NCI-H2107 treated with DMSO at 0.1 percent for 48 hours (cell line): ENCODE measurements at regions not wholly inside any gene's neighbourhood (a gene's known extent, or its start where the extent isn't known, plus 50 kb on each side); places are given as distances from the start of the nearest gene placed in this dataset.

ENCODE experiments used
- DNase-seq: peaks from one replicate; lab custom pipeline; 2025; ENCODE audit not compliant: unreplicated experiment; lab: John Stamatoyannopoulos, UW

DNA sequence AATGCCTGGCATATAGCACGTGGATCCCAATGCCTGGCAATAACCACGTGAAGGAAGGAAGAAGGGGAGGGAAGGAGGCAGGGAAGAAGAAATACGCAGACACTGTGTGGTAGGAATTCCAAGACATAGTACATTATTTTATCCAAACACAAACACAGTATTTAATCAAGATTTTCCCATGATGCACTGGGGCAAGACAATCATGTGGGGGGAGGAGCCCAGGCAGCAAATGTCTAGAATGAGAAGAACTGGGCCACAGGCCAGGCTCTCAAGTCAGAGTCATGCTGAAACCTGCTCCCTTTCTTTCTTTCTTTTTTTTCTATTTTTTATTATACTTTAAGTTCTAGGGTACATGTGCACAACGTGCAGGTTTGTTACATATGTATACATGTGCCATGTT, 717.9 kb downstream of the UQCRFS1 start:
- DNase-seq, result no peak

DNA sequence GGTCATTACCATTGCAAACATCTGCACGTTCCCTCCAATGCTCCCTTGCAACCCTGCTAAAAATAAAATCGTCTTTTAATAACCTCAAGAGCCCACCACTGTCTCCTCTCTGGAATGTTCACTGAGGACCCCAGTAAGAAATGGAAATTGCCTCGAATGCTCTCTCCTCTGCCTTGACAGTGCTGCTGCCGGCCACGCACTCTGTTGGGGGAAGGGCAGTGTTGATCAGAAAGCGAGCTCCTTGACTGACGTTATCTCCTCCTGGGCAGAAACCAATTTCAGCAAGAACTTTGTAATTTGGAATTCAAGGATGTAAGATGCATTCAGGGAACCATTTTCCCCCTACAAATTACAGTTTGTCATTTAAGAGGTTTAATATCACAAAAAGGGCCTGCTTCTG, 718.5 kb downstream of the UQCRFS1 start:
- no peak for DNase-seq

GRCh38 chr19:28493884-28494283, 719.1 kb downstream of the UQCRFS1 start:
- no peak for DNase-seq

DNA sequence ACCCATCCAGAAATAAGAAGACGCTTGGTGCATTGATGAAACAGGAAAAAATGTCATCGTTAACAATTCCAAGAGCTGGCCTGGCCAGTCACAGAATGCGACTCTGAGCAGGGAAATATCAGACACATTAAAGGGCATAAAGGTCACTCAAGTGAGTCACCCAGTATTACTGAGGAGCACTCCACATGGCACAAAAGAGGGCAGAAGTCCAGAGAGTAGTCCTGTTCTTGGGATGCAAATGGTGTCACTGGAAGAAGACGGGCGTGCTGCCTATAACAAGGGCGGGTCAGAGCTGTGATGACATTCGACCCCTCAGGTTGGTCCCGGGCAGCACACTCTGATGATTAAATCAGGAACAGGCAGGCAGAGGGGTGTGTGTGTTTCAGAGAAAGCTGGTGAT, 720.3 kb downstream of the UQCRFS1 start:
- DNase-seq, result no peak

- DNase-seq, result no peak
Observed at GRCh38 chr19:28492201-28492600, 720.8 kb downstream of the UQCRFS1 start.

- DNase-seq, result no peak
Observed at GRCh38 chr19:28489776-28490175, 723.2 kb downstream of the UQCRFS1 start.

DNA sequence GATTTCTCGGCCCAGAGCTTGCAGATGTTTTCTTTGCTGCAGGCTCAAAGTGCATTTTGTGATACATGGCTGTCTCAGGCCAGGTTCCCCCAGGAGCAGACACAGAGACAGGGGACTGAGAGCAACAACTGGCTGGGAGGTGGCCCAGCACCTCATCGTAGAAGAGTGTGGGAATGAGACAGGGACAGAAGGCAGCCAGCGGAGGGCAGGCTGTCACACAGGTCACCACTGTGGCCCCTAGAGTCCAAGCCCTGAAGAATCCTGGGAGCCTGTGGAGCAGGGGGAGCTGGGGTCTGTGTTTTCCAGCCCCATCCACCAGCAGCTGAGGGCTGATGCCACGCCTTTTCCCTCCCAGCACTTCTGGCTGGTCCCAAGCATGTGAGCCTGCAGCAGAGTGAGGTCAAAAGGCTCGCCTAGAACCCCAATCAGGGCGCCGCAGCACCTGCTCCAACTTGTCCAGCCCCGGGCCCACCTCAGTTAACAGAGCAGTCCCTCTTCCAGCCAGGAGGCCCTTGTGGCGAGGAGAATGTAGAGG, 723.8 kb downstream of the UQCRFS1 start:
- no peak for DNase-seq

GRCh38 chr19:28487999-28488398, 725.0 kb downstream of the UQCRFS1 start:
- no peak for DNase-seq

- DNase-seq, result no peak
Observed at GRCh38 chr19:28486926-28487325, 726.0 kb downstream of the UQCRFS1 start.

GRCh38 chr19:28486473-28486872, 726.5 kb downstream of the UQCRFS1 start:
- DNase-seq, result no peak

GRCh38 chr19:28485292-28485691, 727.7 kb downstream of the UQCRFS1 start:
- DNase-seq, result no peak

GRCh38 chr19:28483197-28483596, 729.8 kb downstream of the UQCRFS1 start:
- no peak for DNase-seq

DNA sequence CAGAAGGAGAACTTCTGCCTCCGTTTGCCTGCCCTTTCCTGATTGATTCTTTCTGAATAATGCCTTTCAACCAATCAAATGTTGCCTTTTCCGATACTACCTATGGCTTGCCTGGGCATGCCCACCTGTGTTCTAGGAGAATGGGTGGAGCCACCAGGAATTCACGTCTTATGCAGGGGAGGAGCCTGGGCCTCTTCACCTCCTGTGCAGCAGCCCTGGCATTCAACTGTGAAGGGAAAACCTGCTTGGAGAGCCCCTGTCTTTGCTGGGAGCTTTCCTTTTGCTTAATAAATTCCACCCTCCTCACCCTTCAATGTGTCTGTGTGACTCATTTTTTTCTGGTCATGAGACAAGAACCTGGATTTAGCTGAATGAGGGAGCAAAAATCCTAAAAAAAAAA, 730.7 kb downstream of the UQCRFS1 start:
- DNase-seq, result no peak

DNA sequence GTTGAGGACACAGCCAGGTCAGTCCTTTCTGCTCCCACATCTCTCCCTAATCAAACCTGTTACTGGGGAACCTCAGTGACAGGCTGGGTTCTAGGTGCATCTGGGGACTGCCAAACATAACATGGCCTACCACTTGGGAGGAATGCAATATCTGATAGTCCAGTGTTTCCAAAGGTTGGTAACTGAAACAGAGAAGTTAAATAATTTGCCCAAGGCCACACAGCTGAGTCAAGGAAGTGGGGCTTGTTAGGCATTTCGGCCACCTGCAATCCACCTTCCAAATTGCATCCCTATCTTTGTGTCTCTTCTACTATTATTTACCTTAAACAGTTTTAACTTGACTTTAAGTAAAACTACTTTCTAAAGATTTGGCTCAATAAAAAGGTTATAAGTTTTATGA, 731.3 kb downstream of the UQCRFS1 start:
- DNase-seq, result no peak

DNA sequence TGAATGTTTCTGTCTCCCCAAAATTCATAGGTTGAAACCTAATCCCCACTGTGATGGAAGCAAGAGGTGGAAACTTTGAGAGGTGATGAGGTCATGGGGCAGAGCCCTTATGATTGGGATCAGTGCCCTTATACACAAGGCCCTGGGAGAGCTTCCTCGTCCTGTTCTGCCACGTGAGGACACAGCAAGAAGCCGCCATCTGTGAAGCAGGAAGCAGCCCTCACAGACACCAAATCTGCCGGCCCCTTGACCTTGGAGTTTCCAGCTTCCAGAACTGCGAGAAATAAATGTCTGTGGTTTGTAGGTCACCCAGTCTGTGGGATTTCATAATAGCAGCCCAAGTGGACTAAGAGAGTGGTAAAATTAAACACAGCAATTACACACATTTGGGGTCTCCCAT, 737.4 kb downstream of the UQCRFS1 start:
- no peak for DNase-seq

DNA sequence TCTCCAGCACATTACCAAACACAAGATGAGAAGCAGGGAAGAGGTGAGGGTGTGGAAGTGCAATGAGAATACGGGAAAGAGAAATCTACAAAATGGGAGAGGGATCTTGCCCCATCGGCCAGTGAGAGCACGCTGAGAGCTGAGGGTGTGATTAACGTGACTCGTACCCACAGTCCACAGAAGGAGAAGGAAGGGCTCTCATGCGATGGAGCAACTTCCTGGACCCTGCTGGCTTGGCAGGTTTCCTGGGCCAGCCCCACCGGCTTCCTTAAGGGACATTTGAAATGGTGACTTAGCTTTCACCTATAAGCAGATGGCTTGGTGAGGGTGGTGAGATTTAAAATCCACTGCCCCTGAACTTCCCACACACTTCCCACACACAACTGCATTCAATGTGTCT, 740.1 kb downstream of the UQCRFS1 start:
- no peak for DNase-seq

DNA sequence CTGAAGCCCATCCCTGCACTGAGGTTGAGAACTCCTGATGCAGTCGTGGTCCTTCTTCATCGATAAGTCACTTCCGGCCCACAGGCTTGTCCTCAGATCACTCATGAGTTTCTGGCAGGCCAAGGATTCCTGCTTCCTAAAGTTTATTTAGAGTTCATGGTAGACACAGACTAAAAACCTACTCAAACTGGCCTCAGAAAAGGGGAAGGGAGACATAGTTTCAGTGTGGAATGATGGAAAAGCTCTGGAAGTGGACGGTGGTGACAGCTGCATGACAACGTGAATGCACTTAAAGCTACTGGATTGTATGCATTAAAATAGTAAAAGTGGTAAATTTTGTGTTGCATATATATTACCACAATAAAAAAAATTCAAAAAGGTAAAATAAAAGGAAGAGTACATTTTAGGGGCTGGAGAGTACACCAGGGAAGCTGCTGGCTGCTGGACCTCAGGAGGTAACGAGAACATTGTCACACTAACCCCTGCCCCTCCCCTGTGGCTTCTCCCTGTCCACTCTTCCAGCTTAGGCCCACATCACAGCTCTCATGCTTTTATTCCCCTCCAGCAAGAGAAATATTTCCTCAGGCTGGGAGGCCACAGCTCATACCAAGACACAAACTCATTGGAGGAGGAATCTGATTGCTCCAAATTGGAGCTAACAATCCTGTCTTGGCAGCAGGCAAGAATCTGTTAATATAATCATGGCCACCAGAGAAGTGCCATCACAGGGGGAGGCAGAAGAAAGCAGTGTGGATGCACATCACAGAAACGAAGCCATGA, 741.0 kb downstream of the UQCRFS1 start:
- no peak for DNase-seq

- no peak for DNase-seq
Observed at GRCh38 chr19:28469544-28469943, 743.4 kb downstream of the UQCRFS1 start.

DNA sequence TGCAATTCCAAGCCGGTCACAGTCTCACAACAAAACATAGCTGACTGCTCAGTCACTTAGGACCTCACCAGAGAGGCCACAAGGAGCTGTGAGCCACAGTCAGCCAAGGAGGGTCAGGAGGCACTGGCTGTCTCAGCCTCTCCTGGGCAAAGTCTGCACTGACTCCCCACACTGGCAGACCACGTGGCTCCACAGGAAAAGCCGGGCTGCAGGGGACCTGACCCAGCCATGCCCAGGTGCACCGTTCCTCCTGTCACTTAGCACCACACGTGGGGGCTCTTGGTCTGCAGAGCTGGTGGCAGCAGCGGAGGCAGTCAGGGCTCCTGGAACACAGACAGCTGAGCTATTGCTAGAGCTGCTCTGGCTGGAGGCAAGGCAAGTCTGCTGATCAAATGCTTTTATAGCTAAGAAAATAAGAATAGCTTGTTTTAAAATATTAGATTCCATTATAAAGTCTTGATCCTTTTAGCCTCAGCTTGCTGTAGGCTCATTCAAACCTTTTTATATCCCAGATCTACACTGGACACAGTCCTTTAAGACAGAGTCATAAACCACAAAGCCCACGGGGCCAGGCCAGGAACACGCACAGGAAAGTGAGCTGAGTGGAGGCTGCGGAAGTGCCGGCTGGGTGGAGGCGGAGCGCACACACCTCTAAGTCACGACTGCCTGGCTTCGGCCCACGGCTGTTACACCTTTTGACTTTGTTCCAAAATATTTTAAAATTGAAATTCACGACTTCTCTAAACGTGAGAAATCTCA, 744.1 kb downstream of the UQCRFS1 start:
- DNase-seq, result no peak

- DNase-seq, result peak; percentile 4
Observed at GRCh38 chr19:28466107-28467045, 746.6 kb downstream of the UQCRFS1 start.
